ENCODE measurements at regions not wholly inside any gene's neighbourhood (a gene's known extent, or its start where the extent isn't known, plus 50 kb on each side); places are given as distances from the start of the nearest gene placed in this dataset.

DNA sequence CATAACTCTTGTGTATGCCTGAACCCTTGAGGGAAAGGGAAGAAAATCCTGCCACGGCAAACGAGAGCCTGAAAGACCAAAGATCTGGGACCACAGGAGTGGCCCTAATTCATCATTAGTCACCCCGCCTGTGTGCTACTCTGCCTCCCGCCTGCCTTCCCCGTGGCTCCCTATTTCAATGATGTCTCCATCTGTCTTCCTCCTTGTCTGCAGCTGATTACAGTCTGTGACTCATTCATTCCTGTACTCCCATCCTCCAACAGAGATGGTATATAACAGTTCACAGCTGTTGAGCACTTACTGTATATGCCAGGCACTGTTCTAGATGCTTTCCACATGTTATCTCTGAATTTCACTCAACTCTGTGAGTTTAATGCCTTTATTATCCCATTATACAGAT, 96.6 kb downstream of the SEC16B start:
- H2AFZ ChIP-seq (ENCODE audit: low read length): no peak overlapping the region
- no peaks in the 10 kb centered on the region for H3K9me3 ChIP-seq (ENCODE audit: insufficient read depth, low read depth, low read length)
- H3K4me3 ChIP-seq (ENCODE audit: low read length, poor library complexity, severe bottlenecking): no peak overlapping the region
- H3K79me2 ChIP-seq (ENCODE audit: insufficient read depth, low read length): no peaks in the 10 kb centered on the region
- no peaks in the 10 kb centered on the region for H3K27me3 ChIP-seq (ENCODE audit: insufficient read depth, low read length, poor library complexity, severe bottlenecking)
- no peaks in the 10 kb centered on the region for H3K36me3 ChIP-seq (ENCODE audit: insufficient read depth, low read length)
- no peak overlapping the region for H3K4me2 ChIP-seq (ENCODE audit: low read depth, low read length, poor library complexity, severe bottlenecking)
- H3K4me1 ChIP-seq (ENCODE audit: insufficient read depth, low read length, poor library complexity, severe bottlenecking): no peaks in the 10 kb centered on the region
- H4K20me1 ChIP-seq (ENCODE audit: insufficient read depth, low read length, poor library complexity, severe bottlenecking): no peaks in the 10 kb centered on the region
- H3K9me2 ChIP-seq (replicated peaks; ENCODE audit: low read depth, low read length): no peaks in the 10 kb centered on the region
- no peaks in the 10 kb centered on the region for H3F3A ChIP-seq (ENCODE audit: low read depth)
- H3K9ac ChIP-seq (ENCODE audit: low read depth, low read length, poor library complexity, severe bottlenecking): no peak overlapping the region
- TF ChIP-seq, protein P1, sequence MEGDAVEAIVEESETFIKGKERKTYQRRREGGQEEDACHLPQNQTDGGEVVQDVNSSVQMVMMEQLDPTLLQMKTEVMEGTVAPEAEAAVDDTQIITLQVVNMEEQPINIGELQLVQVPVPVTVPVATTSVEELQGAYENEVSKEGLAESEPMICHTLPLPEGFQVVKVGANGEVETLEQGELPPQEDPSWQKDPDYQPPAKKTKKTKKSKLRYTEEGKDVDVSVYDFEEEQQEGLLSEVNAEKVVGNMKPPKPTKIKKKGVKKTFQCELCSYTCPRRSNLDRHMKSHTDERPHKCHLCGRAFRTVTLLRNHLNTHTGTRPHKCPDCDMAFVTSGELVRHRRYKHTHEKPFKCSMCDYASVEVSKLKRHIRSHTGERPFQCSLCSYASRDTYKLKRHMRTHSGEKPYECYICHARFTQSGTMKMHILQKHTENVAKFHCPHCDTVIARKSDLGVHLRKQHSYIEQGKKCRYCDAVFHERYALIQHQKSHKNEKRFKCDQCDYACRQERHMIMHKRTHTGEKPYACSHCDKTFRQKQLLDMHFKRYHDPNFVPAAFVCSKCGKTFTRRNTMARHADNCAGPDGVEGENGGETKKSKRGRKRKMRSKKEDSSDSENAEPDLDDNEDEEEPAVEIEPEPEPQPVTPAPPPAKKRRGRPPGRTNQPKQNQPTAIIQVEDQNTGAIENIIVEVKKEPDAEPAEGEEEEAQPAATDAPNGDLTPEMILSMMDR (conservative IDR thresholded peaks at IDR 0.05; ENCODE audit: low read length): no peak
- no peak for TF ChIP-seq EZH2phosphoT487 (IDR thresholded peaks at IDR 0.05; ENCODE audit: borderline replicate concordance)

DNA sequence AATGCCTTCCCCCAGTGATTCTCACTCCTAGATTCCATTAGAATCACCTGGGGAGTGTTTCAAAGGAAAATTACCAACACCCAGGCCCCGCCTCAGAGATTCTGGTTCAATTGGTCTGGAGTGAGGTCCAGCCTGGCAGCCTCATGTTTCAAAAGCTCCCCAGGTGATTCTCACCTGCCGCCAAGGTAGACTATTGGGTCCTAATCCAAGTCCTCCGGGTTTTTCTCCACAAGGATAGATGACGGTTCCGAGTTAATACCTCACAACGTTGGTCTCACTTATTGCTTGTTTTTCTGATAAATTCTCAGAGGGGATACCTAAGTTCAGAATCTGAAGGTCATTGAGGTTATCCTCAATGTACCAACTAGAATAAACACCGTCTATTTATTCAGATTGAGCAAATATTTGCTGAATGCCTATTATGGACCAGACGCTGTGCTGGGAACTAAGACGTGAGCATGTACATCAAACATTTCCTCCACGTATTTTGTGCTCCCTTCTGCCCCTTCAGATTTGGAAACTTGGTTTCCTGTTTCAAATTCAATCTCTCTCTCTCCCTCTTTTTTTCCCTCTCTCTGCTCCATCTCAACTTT, 97.5 kb downstream of the SEC16B start:
- Histone ChIP-seq H3K4me3 (ENCODE audit: low read length, poor library complexity, severe bottlenecking) (no peak overlapping the region), H3K9me2 (replicated peaks; ENCODE audit: low read depth, low read length) (no peaks in the 10 kb centered on the region), H3F3A (ENCODE audit: low read depth) (no peaks in the 10 kb centered on the region), H3K9ac (ENCODE audit: low read depth, low read length, poor library complexity, severe bottlenecking) (no peak overlapping the region), H2AFZ (ENCODE audit: low read length) (no peak overlapping the region), H3K36me3 (ENCODE audit: insufficient read depth, low read length) (no peaks in the 10 kb centered on the region), H3K4me1 (ENCODE audit: insufficient read depth, low read length, poor library complexity, severe bottlenecking) (no peaks in the 10 kb centered on the region), H3K79me2 (ENCODE audit: insufficient read depth, low read length) (no peaks in the 10 kb centered on the region), H3K27me3 (ENCODE audit: insufficient read depth, low read length, poor library complexity, severe bottlenecking) (no peaks in the 10 kb centered on the region), H3K4me2 (ENCODE audit: low read depth, low read length, poor library complexity, severe bottlenecking) (peak overlapping the region; percentile 27), H3K9me3 (ENCODE audit: insufficient read depth, low read depth, low read length) (no peaks in the 10 kb centered on the region), H4K20me1 (ENCODE audit: insufficient read depth, low read length, poor library complexity, severe bottlenecking) (no peaks in the 10 kb centered on the region)
- TF ChIP-seq EZH2phosphoT487 (IDR thresholded peaks at IDR 0.05; ENCODE audit: borderline replicate concordance): no peak
- TF ChIP-seq, protein P1 (conservative IDR thresholded peaks at IDR 0.05; ENCODE audit: low read length): no peak

DNA sequence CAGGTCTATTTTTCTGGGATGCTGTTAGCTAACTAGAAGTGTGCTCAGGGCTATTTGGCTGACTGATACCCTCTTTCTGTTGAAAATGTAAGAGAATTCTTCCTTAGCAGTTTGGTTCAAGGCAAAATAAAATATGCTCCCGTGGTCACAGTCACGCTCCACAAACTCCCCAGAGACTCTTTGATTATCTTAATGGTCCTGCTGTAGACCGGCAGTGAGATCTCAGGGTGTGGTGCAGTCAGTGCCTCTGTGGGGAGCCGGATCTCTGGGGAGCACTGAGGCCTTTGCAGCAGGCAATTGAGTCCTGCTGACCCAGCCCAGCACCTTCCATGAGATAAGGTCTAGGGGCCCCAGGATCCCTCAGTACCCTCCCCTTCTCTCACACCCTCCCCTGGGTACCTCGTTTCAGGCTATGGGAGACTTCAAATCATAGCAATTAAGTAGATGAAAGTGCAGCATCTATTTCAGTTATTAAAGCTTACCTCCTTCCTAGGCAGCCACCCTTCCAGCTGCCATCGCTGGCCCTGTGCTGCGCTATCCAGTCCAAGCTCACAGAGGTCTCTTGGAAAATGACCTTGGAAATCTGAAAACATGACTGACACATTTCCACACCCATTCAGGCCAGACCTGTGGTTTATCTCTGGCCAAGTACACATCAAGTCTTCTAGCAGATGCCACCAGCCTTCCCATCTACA, 98.1 kb downstream of the SEC16B start:
- Histone ChIP-seq H3F3A (ENCODE audit: low read depth) (no peaks in the 10 kb centered on the region), H3K4me2 (ENCODE audit: low read depth, low read length, poor library complexity, severe bottlenecking) (peak overlapping the region; percentile 27), H3K27me3 (ENCODE audit: insufficient read depth, low read length, poor library complexity, severe bottlenecking) (no peaks in the 10 kb centered on the region), H4K20me1 (ENCODE audit: insufficient read depth, low read length, poor library complexity, severe bottlenecking) (no peaks in the 10 kb centered on the region), H3K4me3 (ENCODE audit: low read length, poor library complexity, severe bottlenecking) (no peak overlapping the region), H3K4me1 (ENCODE audit: insufficient read depth, low read length, poor library complexity, severe bottlenecking) (no peaks in the 10 kb centered on the region), H3K9me3 (ENCODE audit: insufficient read depth, low read depth, low read length) (no peaks in the 10 kb centered on the region), H3K79me2 (ENCODE audit: insufficient read depth, low read length) (no peaks in the 10 kb centered on the region), H2AFZ (ENCODE audit: low read length) (no peak overlapping the region), H3K36me3 (ENCODE audit: insufficient read depth, low read length) (no peaks in the 10 kb centered on the region), H3K9ac (ENCODE audit: low read depth, low read length, poor library complexity, severe bottlenecking) (no peak overlapping the region), H3K9me2 (replicated peaks; ENCODE audit: low read depth, low read length) (no peaks in the 10 kb centered on the region)
- TF ChIP-seq, protein P1 (conservative IDR thresholded peaks at IDR 0.05; ENCODE audit: low read length): no peak
- TF ChIP-seq EZH2phosphoT487 (IDR thresholded peaks at IDR 0.05; ENCODE audit: borderline replicate concordance): no peak
